Cardiac muscle cell (in vitro differentiated cells and primary cell): ENCODE measurements at regions not wholly inside any gene's neighbourhood (a gene's known extent, or its start where the extent isn't known, plus 50 kb on each side); places are given as distances from the start of the nearest gene placed in this dataset.

Experiments used
- DNase-seq, 2 donors: peaks; one replicate each; pipeline versions ENCODE4 v3.0.0 to v3.0.0-alpha.2; 2010 to 2017; ENCODE audit warnings: low read depth in 1 of 2, low spot score in 1 of 2
- H3K27ac ChIP-seq: fragments of 200-600 bp; sonication (generic); 2 replicates; pipeline ENCODE4 v1.5.1; 2016
- H3K27me3 ChIP-seq: fragments of 200-600 bp; sonication (generic); 2 replicates; pipeline ENCODE4 v1.6.0; 2016; ENCODE audit warnings: control low read depth
- H3K36me3 ChIP-seq: fragments of 200-600 bp; sonication (generic); 2 replicates; pipeline ENCODE4 v1.5.1; 2016; ENCODE audit warnings: control low read depth
- H3K4me1 ChIP-seq: fragments of 200-600 bp; sonication (generic); 2 replicates; pipeline ENCODE4 v1.8.1; 2017; ENCODE audit warnings: low read depth, mild to moderate bottlenecking, mixed run types
- H3K4me3 ChIP-seq: fragments of 200-600 bp; sonication (generic); 2 replicates; pipeline ENCODE4 v1.5.1; 2016; ENCODE audit warnings: mild to moderate bottlenecking
- H3K9me3 ChIP-seq: fragments of 200-600 bp; sonication (generic); 2 replicates; pipeline ENCODE4 v1.5.1; 2017; ENCODE audit warnings: low read depth, mild to moderate bottlenecking, control low read depth
- CTCF ChIP-seq: IDR thresholded peaks from 2 replicates; pipeline ENCODE4 v1.5.1; 2012; ENCODE audit warnings: low read depth, mild to moderate bottlenecking, low read length

DNA sequence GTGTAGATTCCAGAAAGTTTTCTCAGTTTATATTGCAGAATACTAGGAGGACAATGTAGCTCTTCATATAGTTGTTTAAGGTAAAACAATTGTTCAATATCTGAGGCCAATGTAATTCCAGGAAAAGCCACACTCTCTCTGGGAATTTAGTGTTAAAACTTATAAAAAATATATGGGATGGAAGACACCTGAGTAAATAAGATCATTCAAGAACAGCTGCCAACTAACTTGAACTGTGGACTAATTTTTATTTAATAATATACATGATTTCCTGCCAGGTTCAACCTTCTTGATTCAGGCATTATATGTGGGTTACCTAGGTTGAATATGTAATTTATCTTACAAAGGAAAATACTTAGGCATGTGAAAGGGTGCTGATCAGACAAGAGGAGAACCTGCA, 841.1 kb upstream of the PRR20A start:
- DNase-seq: no peak
- no peak overlapping the region for H3K4me3 ChIP-seq
- H3K27me3 ChIP-seq: no peaks in the 10 kb centered on the region
- no peaks in the 10 kb centered on the region for H3K36me3 ChIP-seq
- no peaks in the 10 kb centered on the region for H3K4me1 ChIP-seq
- H3K27ac ChIP-seq: no peak overlapping the region
- H3K9me3 ChIP-seq: no peaks in the 10 kb centered on the region
- no peak for TF ChIP-seq CTCF

GRCh38 chr13:56314765-56315164, 826.0 kb upstream of the PRR20A start:
- no peak for DNase-seq
- H3K9me3 ChIP-seq: no peaks in the 10 kb centered on the region
- H3K4me3 ChIP-seq: no peak overlapping the region

GRCh38 chr13:56317841-56318240, 822.9 kb upstream of the PRR20A start:
- DNase-seq: peak in 1 of 2 donors; percentile 51
- H3K27me3 ChIP-seq: no peaks in the 10 kb centered on the region
- H3K4me3 ChIP-seq: no peak overlapping the region
- H3K36me3 ChIP-seq: no peaks in the 10 kb centered on the region
- no peaks in the 10 kb centered on the region for H3K4me1 ChIP-seq
- no peak for TF ChIP-seq CTCF
- H3K27ac ChIP-seq: no peak overlapping the region
- H3K9me3 ChIP-seq: no peaks in the 10 kb centered on the region

More at GRCh38 chr13:56314765-56315164, 826.0 kb upstream of the PRR20A start:
- Histone ChIP-seq H3K27ac (no peak overlapping the region), H3K4me1 (no peaks in the 10 kb centered on the region), H3K27me3 (no peaks in the 10 kb centered on the region), H3K36me3 (no peaks in the 10 kb centered on the region)
- no peak for TF ChIP-seq CTCF

DNA sequence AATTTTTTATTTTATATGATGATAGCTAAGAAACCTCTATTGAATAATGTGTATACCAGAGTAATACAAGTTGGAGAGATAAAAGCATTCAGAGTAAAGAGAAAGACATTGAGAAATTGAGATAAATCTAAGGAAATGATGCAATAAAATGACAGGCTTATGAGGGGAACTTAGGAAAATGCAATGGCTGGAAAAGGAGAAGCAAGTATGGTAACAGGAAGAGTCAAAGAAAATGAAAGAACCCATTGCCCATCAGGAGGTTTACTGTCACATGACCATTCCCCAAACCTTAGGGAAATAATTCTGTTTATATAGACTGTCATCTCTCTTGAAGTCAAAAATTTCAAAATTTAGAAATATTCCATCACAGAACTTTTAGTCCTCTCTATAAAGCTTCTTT, 808.0 kb upstream of the PRR20A start:
- DNase-seq: no peak
- Histone ChIP-seq H3K27me3 (no peaks in the 10 kb centered on the region), H3K9me3 (no peaks in the 10 kb centered on the region), H3K36me3 (no peaks in the 10 kb centered on the region), H3K4me3 (no peak overlapping the region), H3K4me1 (no peaks in the 10 kb centered on the region), H3K27ac (no peak overlapping the region)
- TF ChIP-seq CTCF: no peak

DNA sequence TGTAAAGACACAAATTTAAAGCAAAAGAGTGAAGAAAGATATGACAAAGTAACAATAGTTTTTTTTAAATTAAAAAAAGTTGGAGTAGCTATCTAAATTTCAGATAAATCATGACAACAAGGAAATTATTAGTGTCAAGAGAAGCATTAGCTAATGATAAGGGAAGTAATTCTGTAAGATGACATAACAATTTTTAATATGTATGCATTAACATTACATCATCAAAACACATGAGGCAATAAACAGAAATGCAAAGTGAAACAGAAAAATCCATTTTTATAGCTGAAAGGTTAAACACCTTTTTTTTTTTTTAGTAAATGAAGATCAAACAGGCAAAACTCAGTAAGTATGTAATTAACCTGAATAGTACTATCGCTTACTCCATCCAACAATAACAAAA, 804.9 kb upstream of the PRR20A start:
- Histone ChIP-seq H3K4me3 (no peak overlapping the region), H3K27me3 (no peaks in the 10 kb centered on the region), H3K27ac (no peak overlapping the region), H3K4me1 (no peaks in the 10 kb centered on the region), H3K9me3 (no peaks in the 10 kb centered on the region), H3K36me3 (no peaks in the 10 kb centered on the region)
- DNase-seq: no peak
- no peak for TF ChIP-seq CTCF

- H3K27me3 ChIP-seq: no peaks in the 10 kb centered on the region
- H3K36me3 ChIP-seq: no peaks in the 10 kb centered on the region
- no peak for TF ChIP-seq CTCF
- no peak overlapping the region for H3K4me3 ChIP-seq
- no peaks in the 10 kb centered on the region for H3K9me3 ChIP-seq
- no peak overlapping the region for H3K27ac ChIP-seq
- DNase-seq: no peak
- H3K4me1 ChIP-seq: no peaks in the 10 kb centered on the region
Measured at GRCh38 chr13:56338421-56338820, 802.3 kb upstream of the PRR20A start.
